Testis (tissue), 2 donors: ENCODE measurements at regions not wholly inside any gene's neighbourhood (a gene's known extent, or its start where the extent isn't known, plus 50 kb on each side); places are given as distances from the start of the nearest gene placed in this dataset.
"Not testable (repeated sequence)": the region's sequence is repeated elsewhere in the genome, so short reads cannot be mapped to it uniquely, and the experiment has no call there.

Experiments used
- DNase-seq: peaks from one replicate; pipeline ENCODE4 v3.0.0-alpha.2; 2019
- H3K27ac ChIP-seq, 2 donors: fragments of 200-600 bp; sonication (generic); one replicate each; pipeline ENCODE4 v1.5.1; 2019
- H3K27me3 ChIP-seq: fragments of 200-600 bp; sonication (generic); one replicate; pipeline ENCODE4 v1.5.1; 2019
- H3K36me3 ChIP-seq: fragments of 200-600 bp; sonication (generic); one replicate; pipeline ENCODE4 v1.5.1; 2017; ENCODE audit warnings: low read depth; ENCODE audit errors: missing control alignments
- H3K4me1 ChIP-seq: fragments of 200-600 bp; sonication (generic); one replicate; pipeline ENCODE4 v1.5.1; 2019
- H3K4me3 ChIP-seq, 2 donors: fragments of 200-600 bp; sonication (generic); one replicate each; pipeline ENCODE4 v1.5.1; 2017 to 2019
- H3K9me3 ChIP-seq: fragments of 200-600 bp; sonication (generic); one replicate; pipeline ENCODE4 v1.5.1; 2017
- CTCF ChIP-seq, 3 experiments: fragments of 450-650 bp in 2 of 3; fragments of 200-600 bp in 1 of 3; sonication (generic) in 1 of 3; IDR thresholded peaks; one replicate each; pipeline ENCODE4 v1.5.1; 2016 to 2019; ENCODE audit warnings: antibody characterized with exemption in 3 of 3, mild to moderate bottlenecking in 2 of 3, moderate library complexity in 1 of 3
- POLR2A ChIP-seq: fragments of 450-650 bp; IDR thresholded peaks from one replicate; pipeline ENCODE4 v1.6.1; 2017; ENCODE audit warnings: antibody characterized with exemption, mild to moderate bottlenecking, moderate library complexity
- WGBS, 2 donors: methylation state at CpG; one replicate each; pipeline ENCODE4 v1.1.5; 2018; 5-methylcytosine and 5-hydroxymethylcytosine counted together
- intact Hi-C: fragments of 100-400 bp; cut with DNase I; formaldehyde crosslinking; loops from one replicate; pipeline ENCODE4 v1.15.1; 2023; ENCODE audit warnings: low total_unique reads

- no peaks in the 10 kb centered on the region for H3K27me3 ChIP-seq
- H3K9me3 ChIP-seq = no peaks in the 10 kb centered on the region
- TF ChIP-seq CTCF (IDR thresholded peaks at IDR 0.05) = no peak
- no peak for TF ChIP-seq POLR2A
- H3K27ac ChIP-seq = no peak overlapping the region
- H3K4me1 ChIP-seq = no peaks in the 10 kb centered on the region
- DNase-seq = no peak
- no peaks in the 10 kb centered on the region for H3K36me3 ChIP-seq
- H3K4me3 ChIP-seq = no peak overlapping the region
- intact Hi-C loops = no loop called here
- WGBS, 2 donors = 74 to 96% methylated on average over 2 of the region's 2 CpGs
Observed at GRCh38 chr2:198277181-198277580, 472.8 kb downstream of the PLCL1 start.

- Histone ChIP-seq H3K4me3 (no peak overlapping the region), H3K36me3 (no peaks in the 10 kb centered on the region), H3K27ac (no peak overlapping the region), H3K4me1 (no peaks in the 10 kb centered on the region), H3K9me3 (no peaks in the 10 kb centered on the region), H3K27me3 (no peaks in the 10 kb centered on the region)
- DNase-seq = no peak
- TF ChIP-seq POLR2A (no peak), CTCF (IDR thresholded peaks at IDR 0.05) (no peak)
- WGBS, 2 donors = 48 to 60% methylated on average over 1 of the region's 1 CpG
- intact Hi-C loops = no loop called here
Observed at GRCh38 chr2:198273660-198274059, 469.3 kb downstream of the PLCL1 start.

- H3K4me3 ChIP-seq, DNase-seq, H3K4me1 ChIP-seq, H3K27ac ChIP-seq, H3K9me3 ChIP-seq, H3K36me3 ChIP-seq, H3K27me3 ChIP-seq, intact Hi-C loops: not testable (repeated sequence)
- WGBS, 2 donors = 90 to 95% methylated on average over 2 of the region's 2 CpGs
Observed at GRCh38 chr2:198270157-198270556, 465.8 kb downstream of the PLCL1 start.

- no peaks in the 10 kb centered on the region for H3K9me3 ChIP-seq
- no peaks in the 10 kb centered on the region for H3K4me1 ChIP-seq
- H3K27me3 ChIP-seq = no peaks in the 10 kb centered on the region
- H3K4me3 ChIP-seq = no peak overlapping the region
- DNase-seq = no peak
- no peaks in the 10 kb centered on the region for H3K36me3 ChIP-seq
- 74 to 79% methylated on average over 1 of the region's 1 CpG for WGBS, 2 donors
- no peak for TF ChIP-seq POLR2A
- TF ChIP-seq CTCF (IDR thresholded peaks at IDR 0.05) = no peak
- H3K27ac ChIP-seq = no peak overlapping the region
- intact Hi-C loops = no loop called here
Observed at GRCh38 chr2:198268519-198268918, 464.1 kb downstream of the PLCL1 start.

GRCh38 chr2:198259496-198259895 lies 455.1 kb downstream of the PLCL1 start:
- Histone ChIP-seq H3K4me1 (no peaks in the 10 kb centered on the region), H3K9me3 (no peaks in the 10 kb centered on the region), H3K27me3 (no peaks in the 10 kb centered on the region), H3K36me3 (no peaks in the 10 kb centered on the region), H3K4me3 (no peak overlapping the region), H3K27ac (no peak overlapping the region)
- TF ChIP-seq CTCF (IDR thresholded peaks at IDR 0.05) (no peak), POLR2A (no peak)
- 87 to 90% methylated on average over 3 of the region's 3 CpGs for WGBS, 2 donors
- no peak for DNase-seq
- intact Hi-C loops = no loop called here
